Osteoblast (primary cell): ENCODE measurements at regions not wholly inside any gene's neighbourhood (a gene's known extent, or its start where the extent isn't known, plus 50 kb on each side); places are given as distances from the start of the nearest gene placed in this dataset.

ENCODE experiments used
- DNase-seq: peaks from one replicate; pipeline ENCODE4 v3.0.0; 2011; ENCODE audit warnings: low spot score, mixed read lengths; ENCODE audit not compliant: insufficient read length; ENCODE audit errors: missing footprints
- H2AFZ ChIP-seq: 2 replicates; pipeline ENCODE4 v1.6.0; 2011; ENCODE audit warnings: mild to moderate bottlenecking, low read length
- H3K27ac ChIP-seq: 2 replicates; pipeline ENCODE4 v1.5.1; 2011; ENCODE audit warnings: mild to moderate bottlenecking, low read depth, low read length, moderate library complexity
- H3K27me3 ChIP-seq: 2 replicates; pipeline ENCODE4 v1.6.0; 2012; ENCODE audit warnings: mild to moderate bottlenecking, control low read depth, inconsistent platforms, low read length, moderate library complexity; ENCODE audit not compliant: insufficient read depth
- H3K36me3 ChIP-seq: 2 replicates; pipeline ENCODE4 v1.5.1; 2011; ENCODE audit warnings: mild to moderate bottlenecking, low read length, control low read depth, moderate library complexity; ENCODE audit not compliant: insufficient read depth
- H3K4me1 ChIP-seq: 2 replicates; pipeline ENCODE4 v1.5.1; 2011; ENCODE audit warnings: mild to moderate bottlenecking, low read length, control low read depth, moderate library complexity; ENCODE audit not compliant: insufficient read depth
- H3K4me2 ChIP-seq: 2 replicates; pipeline ENCODE4 v1.6.0; 2011; ENCODE audit warnings: mild to moderate bottlenecking, low read length; ENCODE audit not compliant: insufficient read depth
- H3K4me3 ChIP-seq: fragments of 200-600 bp; sonication (generic); 3 replicates; pipeline ENCODE4 v1.5.1; 2012; ENCODE audit warnings: mild to moderate bottlenecking, low read length, inconsistent platforms; ENCODE audit not compliant: insufficient read depth
- H3K79me2 ChIP-seq: 2 replicates; pipeline ENCODE4 v1.6.0; 2012; ENCODE audit warnings: mild to moderate bottlenecking, low read length, control low read depth, inconsistent platforms; ENCODE audit not compliant: insufficient read depth
- H3K9me3 ChIP-seq: 2 replicates; pipeline ENCODE4 v1.5.1; 2011; ENCODE audit warnings: low read depth, low read length, control low read depth
- H4K20me1 ChIP-seq: 2 replicates; pipeline ENCODE4 v1.6.0; 2012; ENCODE audit warnings: mild to moderate bottlenecking, low read length, control low read depth; ENCODE audit not compliant: insufficient read depth
- CTCF ChIP-seq: IDR thresholded peaks from 2 replicates; pipeline ENCODE4 v1.5.1; 2011; ENCODE audit warnings: mild to moderate bottlenecking, low read depth, low read length, moderate library complexity; ENCODE audit errors: extremely low read depth

- no peak overlapping the region for H3K4me2 ChIP-seq
These were observed 1668.6 kb downstream of the GRIK2 start for GRCh38 chr6:103062136-103062535.

GRCh38 chr6:103047567-103047966 lies 1654.1 kb downstream of the GRIK2 start:
- H3K79me2 ChIP-seq, result no peaks in the 10 kb centered on the region
- TF ChIP-seq CTCF, result no peak

More at GRCh38 chr6:103062136-103062535, 1668.6 kb downstream of the GRIK2 start:
- H3K4me3 ChIP-seq, result no peak overlapping the region
- H3K27me3 ChIP-seq, result no peaks in the 10 kb centered on the region
- H3K9me3 ChIP-seq, result no peaks in the 10 kb centered on the region
- no peaks in the 10 kb centered on the region for H4K20me1 ChIP-seq
- TF ChIP-seq CTCF, result no peak
- no peak overlapping the region for H3K27ac ChIP-seq
- DNase-seq, result no peak
- H2AFZ ChIP-seq, result no peak overlapping the region
- H3K36me3 ChIP-seq, result no peaks in the 10 kb centered on the region
- no peaks in the 10 kb centered on the region for H3K79me2 ChIP-seq
- H3K4me1 ChIP-seq, result no peaks in the 10 kb centered on the region

GRCh38 chr6:103042336-103042735 lies 1648.8 kb downstream of the GRIK2 start:
- no peak for TF ChIP-seq CTCF
- Histone ChIP-seq H3K79me2 (no peaks in the 10 kb centered on the region), H3K9me3 (peaks cover 2% of the 10 kb centered on the region), H2AFZ (no peak overlapping the region), H4K20me1 (no peaks in the 10 kb centered on the region), H3K36me3 (no peaks in the 10 kb centered on the region), H3K4me3 (no peak overlapping the region), H3K4me2 (no peak overlapping the region), H3K4me1 (no peaks in the 10 kb centered on the region), H3K27ac (no peak overlapping the region), H3K27me3 (no peaks in the 10 kb centered on the region)
- DNase-seq, result no peak

More at GRCh38 chr6:103047567-103047966, 1654.1 kb downstream of the GRIK2 start:
- no peak for DNase-seq
- H3K27me3 ChIP-seq, result no peaks in the 10 kb centered on the region
- H3K27ac ChIP-seq, result no peak overlapping the region
- peaks cover 2% of the 10 kb centered on the region for H3K9me3 ChIP-seq
- no peak overlapping the region for H3K4me3 ChIP-seq
- H2AFZ ChIP-seq, result no peak overlapping the region
- H3K36me3 ChIP-seq, result no peaks in the 10 kb centered on the region
- H3K4me2 ChIP-seq, result no peak overlapping the region
- H3K4me1 ChIP-seq, result no peaks in the 10 kb centered on the region
- no peaks in the 10 kb centered on the region for H4K20me1 ChIP-seq

- no peak overlapping the region for H3K27ac ChIP-seq
- H4K20me1 ChIP-seq, result no peaks in the 10 kb centered on the region
- no peak overlapping the region for H2AFZ ChIP-seq
- no peaks in the 10 kb centered on the region for H3K27me3 ChIP-seq
- no peak for DNase-seq
- H3K4me2 ChIP-seq, result no peak overlapping the region
- H3K9me3 ChIP-seq, result peaks cover 2% of the 10 kb centered on the region
- H3K36me3 ChIP-seq, result no peaks in the 10 kb centered on the region
- no peak for TF ChIP-seq CTCF
- no peaks in the 10 kb centered on the region for H3K79me2 ChIP-seq
- no peaks in the 10 kb centered on the region for H3K4me1 ChIP-seq
- H3K4me3 ChIP-seq, result no peak overlapping the region
These were observed 1643.3 kb downstream of the GRIK2 start for GRCh38 chr6:103036846-103037245.
